ENCODE measurements at regions not wholly inside any gene's neighbourhood (a gene's known extent, or its start where the extent isn't known, plus 50 kb on each side); places are given as distances from the start of the nearest gene placed in this dataset.
A peak's percentile ranks its signal among the peaks of the same experiment; 100 is the strongest.
"Not testable (repeated sequence)": the region's sequence is repeated elsewhere in the genome, so short reads cannot be mapped to it uniquely, and the experiment has no call there.

DNA sequence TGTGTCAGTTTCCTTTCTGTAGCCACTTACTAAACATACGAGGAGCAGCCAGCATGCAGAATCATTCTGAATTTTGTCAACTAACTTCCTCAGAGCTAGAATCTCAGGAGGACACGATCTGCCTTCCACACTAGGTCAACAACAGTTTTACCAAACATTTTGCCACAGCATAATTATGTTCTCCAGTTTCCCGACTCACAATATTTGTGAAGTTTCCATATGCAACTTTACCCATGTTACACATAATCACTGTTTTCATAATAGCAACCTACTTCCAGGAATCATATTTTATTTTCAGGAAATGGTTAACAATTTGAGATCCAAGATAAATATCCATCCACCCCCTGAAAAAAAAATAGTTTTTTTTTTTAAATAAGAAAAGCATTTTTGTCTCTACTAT is 595.0 kb downstream of the PYDC2 start:
- DNase-seq: no peak

DNA sequence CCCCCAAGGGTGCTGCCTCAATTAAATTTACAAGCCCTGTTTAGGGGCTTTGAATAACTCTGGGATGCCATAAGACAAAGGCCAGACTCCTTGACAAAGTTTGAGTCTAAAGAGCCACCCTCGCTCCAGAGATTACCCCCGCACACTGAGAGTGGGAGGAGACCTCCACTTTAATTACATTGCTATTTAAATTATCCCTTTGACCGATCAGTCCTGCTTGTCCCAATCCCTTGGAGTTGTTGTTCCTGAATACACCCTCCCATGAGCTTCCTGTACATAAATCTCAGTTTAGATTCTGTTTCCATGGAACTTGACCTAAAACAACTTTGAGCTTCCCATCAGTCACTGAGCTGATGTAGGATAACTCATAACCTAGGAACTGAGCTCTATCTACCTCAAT is 596.3 kb downstream of the PYDC2 start:
- DNase-seq: no peak

DNA sequence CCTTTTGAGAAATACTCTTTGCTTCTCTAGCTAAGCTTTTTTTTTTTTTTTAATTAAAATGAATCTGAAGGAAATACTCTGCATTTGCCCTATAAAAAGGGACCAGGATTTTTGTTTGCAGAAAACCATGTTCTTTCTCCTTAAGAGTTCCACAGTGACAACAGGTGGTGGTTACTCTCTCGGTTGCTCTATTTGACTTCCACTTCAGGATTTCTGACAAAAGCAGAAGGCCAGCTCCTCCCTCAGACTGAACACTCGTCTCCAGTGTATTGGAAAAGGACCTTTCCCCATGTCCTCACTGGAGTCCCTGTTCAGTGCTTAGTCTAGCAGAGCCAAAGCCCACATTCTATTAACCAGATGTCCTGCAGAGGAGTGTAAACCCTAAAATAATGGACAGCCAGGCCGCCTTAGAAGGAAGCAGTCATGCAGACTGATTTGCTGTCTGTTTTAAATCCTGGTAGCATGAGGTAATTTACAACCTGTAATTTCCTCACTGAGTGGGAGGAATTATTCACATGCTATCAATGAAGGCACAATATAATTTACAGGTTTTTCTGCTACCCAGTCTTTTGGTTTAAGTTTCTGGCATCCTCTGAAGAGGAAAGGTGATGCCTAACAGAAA is 599.3 kb downstream of the PYDC2 start:
- peak; percentile 32 for DNase-seq

DNA sequence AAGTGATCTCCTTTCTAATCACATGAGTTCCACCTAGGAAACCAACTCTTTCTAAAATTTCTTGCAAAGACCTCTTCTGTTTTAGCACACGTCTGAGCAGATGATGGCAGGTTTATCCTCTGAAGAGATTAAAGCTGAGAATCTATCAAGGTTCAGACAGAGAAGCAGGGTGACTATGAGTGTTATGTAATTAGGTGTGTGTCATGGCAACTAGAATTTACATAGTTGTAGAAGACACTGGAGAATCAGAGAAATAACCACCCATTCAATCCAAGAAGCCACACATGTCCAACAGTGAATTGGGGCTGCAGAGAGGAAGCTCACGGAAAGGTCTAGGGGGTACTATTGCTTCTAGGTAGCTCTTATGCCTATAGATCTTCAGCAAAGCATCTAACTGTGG is 600.5 kb downstream of the PYDC2 start:
- DNase-seq: no peak

DNA sequence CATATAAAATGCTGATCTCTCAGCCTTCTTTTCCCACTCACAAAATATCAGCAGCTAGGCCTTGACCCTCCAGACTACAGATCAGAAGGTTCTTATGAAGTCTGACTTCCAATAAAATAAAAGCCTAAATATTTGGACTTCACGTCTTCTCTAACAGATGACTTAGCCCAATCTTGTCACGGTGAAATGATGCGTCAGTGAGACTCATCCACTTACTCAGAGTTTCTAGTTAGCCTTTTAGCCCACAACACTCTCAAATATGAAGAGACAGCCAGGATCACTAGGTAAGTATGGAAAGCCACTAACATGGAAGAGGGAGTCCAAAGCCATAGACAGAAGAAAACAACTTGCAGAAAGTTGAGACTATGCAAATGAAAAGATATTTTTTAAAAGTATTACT is 601.2 kb downstream of the PYDC2 start:
- DNase-seq: no peak

DNA sequence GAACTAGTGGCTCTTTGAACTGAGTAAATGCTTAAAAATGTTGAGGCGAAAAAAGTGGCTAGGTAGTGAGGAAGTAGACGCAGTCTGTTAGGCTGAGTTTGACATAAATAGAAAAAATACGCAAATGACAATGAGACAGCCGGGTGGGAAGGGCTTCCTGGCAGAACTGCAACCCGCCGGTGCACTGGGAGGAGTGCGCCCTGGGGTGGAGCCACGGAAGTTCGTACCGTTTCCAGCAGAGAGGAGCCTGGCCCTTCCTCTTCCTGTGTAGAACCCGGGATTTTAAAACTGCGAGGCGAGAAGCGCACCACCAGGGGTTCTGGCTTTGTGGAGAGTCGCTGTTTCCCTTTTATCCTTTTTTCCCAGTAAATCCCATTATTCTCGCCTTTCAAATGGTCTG is 602.6 kb downstream of the PYDC2 start:
- peak; percentile 6 for DNase-seq

DNA sequence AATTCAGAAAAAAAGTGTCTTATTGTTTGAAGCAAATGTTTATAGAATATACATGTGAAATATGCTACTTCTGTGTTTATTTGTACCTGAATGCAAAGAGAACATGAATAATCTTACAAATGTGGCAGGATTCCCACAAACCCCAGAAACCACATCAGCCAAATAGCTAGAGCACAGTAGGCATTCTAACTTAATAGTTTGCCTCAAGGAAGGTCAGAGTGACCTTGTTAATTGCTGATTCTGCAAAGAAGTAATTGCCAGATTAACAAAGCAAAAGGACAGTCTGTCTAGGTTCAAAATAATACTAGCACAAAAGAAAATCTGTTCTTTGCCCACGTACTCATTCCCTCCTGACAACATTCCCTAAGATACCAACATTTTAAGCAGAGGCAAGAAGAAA is 604.0 kb downstream of the PYDC2 start:
- DNase-seq: peak; percentile 9

DNA sequence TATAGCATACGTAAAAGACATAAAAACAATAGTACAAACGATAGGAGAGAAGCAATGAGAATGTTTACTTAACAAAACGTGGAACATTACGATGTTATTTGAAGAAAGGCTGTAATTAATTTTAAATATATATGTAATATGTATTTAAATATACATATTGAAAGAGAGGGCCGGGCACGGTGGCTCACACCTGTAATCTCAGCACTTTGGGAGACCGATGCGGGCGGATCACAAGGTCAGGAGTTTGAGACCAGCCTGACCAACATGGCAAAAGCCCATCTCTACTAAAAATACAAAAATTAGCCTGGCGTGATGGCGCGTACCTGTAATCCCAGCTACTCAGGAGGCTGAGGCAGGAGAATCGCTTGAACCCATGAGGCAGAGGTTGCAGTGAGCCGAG is 605.3 kb downstream of the PYDC2 start:
- DNase-seq: not testable (repeated sequence)

DNA sequence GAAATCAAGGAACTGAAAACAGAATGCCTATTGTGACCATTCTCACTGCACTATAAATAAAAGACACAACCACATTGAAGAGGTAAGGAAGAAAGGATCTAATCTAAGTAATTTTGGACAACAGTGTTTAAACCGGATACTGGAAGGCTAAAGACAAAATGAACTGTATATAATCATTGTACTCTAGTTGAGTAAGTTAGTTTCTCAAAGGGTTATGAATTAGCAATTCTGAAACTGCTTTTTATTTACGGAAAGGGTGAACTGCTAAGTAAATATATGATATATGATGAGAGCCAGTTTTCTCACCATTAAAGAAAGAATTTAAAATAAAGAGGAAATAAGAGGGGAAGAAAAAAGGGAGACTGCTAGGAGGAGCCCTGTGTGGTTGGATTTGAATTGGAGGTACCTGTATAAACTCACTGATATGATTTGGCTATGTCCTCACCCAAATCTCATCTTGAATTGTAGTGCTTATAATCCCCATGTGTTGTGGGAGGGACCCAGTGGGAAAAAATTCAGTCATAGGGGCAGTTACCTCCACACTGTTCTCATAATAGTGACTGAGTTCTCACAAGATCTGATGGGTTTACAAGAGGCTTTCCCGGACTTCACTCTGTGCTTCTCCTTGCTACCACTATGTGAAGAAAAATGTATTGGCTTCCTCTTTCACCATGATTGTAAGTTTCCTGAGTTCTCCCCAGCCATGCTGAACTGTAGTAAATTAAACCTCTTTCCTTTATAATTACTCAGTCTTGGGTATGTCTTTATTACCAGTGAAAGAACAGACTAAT is 607.7 kb downstream of the PYDC2 start:
- no peak for DNase-seq

DNA sequence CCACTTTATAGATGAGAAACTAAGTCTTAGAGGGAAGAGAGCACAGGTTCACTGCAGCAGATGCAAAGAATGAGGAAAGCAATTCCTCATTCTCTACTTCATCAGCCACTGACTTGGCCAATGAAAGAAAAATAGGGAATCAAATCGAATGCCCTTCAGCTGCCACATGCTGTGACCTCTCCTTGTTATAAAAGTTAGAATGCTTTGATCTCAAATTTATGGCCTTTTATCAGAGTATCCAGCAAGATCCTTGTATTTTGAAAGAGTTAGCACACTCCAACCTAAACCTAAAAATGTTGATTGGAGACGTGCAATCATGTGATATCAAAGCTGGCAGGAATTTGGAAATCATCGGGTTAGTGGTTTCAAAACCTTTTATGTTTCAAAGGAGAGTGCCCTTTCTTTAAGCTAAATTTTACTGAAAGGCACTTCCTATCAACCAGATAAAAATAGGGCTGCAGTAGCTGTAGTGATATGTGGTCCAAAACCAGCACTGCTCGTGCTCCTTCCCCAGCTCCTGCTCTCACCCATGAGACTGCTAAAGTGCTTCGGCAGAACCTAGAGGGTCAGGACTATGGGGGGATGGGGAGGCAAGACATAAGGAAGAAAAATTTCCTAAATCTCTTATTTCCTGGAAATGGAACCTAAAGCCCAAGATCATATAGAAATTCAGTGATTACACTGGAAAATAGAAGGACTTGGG is 617.0 kb downstream of the PYDC2 start:
- DNase-seq: no peak

DNA sequence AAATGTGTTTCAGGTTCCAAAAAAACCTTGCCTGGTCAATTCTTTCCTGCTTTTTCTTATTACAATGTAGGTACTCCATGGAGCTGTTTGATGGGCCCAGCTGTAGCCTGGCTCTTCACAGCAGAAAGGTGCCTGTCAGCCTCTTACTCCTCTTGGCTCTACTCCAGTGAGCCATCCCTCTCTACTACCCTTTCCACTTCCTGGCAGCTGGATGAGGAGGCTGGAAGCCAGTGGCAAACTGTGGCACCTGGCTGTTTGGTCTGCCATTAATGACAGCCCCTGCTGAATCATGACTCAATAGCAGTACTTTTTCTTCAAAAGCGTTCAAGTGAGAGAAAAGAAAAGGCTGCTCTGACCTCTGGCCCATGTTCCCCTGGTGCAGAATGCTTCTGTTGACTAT is 618.1 kb downstream of the PYDC2 start:
- no peak for DNase-seq

DNA sequence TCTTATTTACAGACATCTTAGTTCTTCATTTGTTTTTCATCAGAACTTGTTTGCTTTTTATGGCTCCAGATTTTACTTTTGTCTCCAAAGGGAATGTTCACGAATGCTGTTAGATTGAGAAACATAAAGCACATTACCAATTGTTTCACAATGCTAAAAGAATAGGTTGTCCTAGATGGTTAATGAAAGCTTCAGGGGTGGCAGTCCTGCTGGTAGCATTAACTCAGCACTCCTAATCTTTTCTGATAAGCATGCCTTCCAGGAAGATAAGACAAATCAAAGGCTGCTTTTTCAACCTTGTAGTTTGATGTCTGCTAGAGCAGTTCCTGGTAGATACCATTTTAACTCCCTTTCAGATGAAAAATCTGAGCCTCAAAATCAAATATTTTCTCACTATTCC is 619.4 kb downstream of the PYDC2 start:
- no peak for DNase-seq

DNA sequence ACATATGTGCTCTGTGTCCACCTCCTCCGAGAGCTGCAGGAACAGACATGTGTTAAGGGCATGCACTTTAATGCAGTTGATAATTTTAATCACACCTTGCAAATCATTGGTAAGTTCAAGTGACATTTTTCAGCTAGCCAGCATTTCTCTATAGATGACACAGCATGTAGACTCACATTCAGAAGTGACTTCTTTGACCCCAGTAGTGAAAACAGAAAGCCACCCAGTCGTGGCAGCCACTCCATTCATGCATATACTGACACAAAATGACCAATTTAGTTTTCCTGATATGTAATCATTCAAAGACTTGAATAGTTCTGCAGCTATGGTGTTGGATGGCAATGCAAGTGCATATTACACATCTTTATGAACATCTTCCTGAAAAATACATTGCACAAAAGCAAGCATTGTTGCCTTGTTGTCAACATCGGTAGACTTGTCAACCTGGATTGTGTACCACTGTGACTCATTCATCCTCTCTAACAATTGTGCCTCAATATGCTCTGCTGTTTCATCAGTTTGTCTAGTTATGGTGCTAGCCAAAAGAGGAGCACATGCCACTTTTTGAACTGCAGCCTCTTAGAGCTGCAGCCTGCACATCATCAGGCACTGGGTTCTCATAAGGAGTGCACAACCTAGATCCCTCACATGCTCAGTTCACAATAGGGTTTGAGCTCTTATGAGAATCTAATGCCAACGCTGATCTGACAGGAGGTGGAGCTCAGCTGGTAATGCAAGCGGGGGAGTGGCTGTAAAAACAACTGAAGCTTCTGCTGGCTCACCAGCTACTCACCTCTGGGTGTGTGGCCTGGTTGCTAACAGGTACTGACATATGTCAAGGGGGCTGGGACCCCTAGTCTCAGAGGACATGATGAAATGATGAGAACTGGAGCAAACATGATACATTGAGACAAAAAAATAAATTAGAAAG is 622.0 kb downstream of the PYDC2 start:
- DNase-seq: no peak

Data from retina (tissue), 1 donor.